GM12891 (cell line): ENCODE measurements at regions not wholly inside any gene's neighbourhood (a gene's known extent, or its start where the extent isn't known, plus 50 kb on each side); places are given as distances from the start of the nearest gene placed in this dataset.

ENCODE experiments used
- POLR2A ChIP-seq: IDR thresholded peaks from 2 replicates; pipeline ENCODE4 v1.6.1; 2011; ENCODE audit warnings: low read depth, low read length, control low read depth
- POLR2AphosphoS5 ChIP-seq: IDR thresholded peaks from 2 replicates; pipeline ENCODE4 v1.6.1; 2011; ENCODE audit warnings: low read depth, low read length, control low read depth
- POU2F2 ChIP-seq: IDR thresholded peaks from 2 replicates; pipeline ENCODE4 v1.6.1; 2011; ENCODE audit warnings: low read depth, mild to moderate bottlenecking, control low read depth, low read length, moderate library complexity
- SPI1 ChIP-seq: IDR thresholded peaks from 2 replicates; pipeline ENCODE4 v1.6.1; 2011; ENCODE audit warnings: low read depth, low read length, control low read depth
- TAF1 ChIP-seq: IDR thresholded peaks from 2 replicates; pipeline ENCODE4 v1.6.1; 2011; ENCODE audit warnings: low read depth, low read length, control low read depth

DNA sequence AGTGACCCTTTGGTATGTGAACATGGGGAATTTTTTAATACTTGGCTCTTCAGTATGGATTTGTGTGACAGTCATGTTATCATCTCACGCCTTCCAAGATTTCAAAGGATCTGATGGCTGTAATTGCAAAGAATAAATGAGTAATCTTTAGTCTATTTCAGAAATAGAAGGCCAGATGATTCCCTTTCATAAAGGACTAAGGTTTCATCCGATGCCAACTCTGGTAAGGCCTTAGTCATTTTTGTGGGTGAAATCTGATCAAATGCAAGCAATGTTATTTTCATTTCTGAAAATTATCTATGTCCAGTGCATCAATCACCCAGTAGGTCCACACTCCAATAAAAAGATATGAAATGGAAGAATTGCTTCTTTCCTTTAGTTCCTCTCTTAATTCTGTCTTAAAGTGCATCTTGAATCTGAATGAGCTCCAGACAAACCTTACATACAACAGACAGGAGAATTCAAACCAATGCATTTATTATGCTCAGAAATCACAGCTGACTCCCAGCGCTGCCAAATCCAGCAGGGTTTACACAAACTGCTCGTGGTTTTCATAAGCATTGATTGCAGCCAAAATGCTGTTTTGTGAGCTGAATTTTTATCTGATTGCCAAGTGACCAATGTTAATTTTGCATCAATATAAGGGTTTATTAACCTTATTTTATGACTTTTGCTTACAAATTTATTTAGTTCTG lies 565.2 kb upstream of the MARCKS start:
- TF ChIP-seq POLR2A: no peak
- TF ChIP-seq POLR2AphosphoS5: no peak
- no peak for TF ChIP-seq TAF1
- TF ChIP-seq SPI1: no peak
- TF ChIP-seq POU2F2: no peak
